ENCODE measurements at regions not wholly inside any gene's neighbourhood (a gene's known extent, or its start where the extent isn't known, plus 50 kb on each side); places are given as distances from the start of the nearest gene placed in this dataset.
"Not testable (repeated sequence)": the region's sequence is repeated elsewhere in the genome, so short reads cannot be mapped to it uniquely, and the experiment has no call there.

DNA sequence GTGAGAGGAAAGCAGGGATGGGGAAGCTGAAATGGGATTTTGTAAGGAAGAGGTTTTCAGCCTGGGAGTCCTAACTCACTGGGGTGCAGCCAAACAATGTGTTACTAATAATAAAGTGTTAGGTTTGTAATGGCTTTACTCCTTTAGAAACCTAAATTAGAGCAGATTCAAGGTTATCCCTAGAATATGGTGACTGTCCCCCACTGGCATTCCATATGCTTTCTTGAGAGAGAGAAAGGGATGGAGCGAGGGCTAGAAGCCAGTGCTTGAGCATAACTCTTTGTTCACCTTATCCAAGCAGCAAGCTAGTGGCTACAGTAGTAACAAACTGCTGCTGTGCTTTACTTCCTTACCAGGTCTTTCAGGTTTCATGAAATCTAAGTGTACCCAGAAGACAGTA, 249.1 kb upstream of the PGRMC2 start:
- no peak for DNase-seq (ENCODE audit: low read depth)

DNA sequence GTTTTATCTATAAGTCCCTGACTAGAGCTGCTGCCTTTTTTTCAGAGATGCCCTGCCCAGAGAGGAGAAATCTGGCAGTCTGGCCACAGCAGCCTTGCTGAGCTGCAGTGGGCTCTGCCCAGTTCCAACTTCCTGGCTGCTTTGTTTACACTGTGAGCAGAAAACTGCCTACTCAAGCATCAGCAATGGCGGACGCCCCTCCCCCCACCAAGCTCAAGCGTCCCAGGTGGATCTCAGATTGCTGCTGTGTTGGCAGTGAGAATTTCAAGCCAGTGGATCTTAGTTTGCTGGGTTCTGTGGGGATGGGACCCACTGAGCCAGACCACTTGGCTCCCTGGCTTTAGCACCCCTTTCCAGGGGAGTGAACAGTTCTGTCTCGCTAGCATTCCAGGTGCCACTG, 247.9 kb upstream of the PGRMC2 start:
- DNase-seq (ENCODE audit: low read depth), result not testable (repeated sequence)

DNA sequence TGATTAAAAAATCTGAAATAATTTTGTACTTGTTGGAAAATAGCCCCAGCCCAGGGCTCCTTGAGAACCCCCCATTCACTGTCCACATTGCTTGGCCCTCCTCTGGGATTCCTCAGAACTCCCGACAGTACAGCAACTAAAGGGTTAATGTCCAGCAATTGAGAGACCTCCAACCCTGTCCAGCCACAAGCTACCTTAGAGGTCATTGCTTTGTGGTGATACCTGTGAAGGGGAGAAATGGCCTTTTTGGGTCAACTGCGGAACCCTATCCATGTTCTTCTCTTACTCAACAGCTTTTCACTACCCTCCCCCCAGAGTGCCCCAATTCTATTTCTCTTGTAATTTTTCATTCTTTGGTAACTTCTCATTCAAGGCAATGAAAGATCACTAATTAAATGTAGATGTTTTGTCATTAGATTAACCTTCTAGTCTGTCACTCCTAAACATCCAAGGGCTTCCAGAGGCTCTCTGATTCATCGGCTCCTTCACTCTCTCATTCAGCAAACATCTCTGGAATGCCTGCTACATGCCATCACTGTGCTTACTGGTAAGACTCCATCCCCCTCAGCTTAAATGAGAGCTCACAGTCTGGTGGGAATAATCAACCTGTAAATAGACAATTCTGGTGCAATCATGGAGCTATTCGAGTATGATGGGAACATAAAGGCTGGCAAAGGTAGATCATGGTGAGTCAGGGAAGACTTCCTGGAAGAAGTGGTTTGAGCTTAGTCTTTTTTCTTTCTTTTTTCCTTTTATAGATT, 241.4 kb upstream of the PGRMC2 start:
- DNase-seq (ENCODE audit: low read depth), result peak; percentile 97

DNA sequence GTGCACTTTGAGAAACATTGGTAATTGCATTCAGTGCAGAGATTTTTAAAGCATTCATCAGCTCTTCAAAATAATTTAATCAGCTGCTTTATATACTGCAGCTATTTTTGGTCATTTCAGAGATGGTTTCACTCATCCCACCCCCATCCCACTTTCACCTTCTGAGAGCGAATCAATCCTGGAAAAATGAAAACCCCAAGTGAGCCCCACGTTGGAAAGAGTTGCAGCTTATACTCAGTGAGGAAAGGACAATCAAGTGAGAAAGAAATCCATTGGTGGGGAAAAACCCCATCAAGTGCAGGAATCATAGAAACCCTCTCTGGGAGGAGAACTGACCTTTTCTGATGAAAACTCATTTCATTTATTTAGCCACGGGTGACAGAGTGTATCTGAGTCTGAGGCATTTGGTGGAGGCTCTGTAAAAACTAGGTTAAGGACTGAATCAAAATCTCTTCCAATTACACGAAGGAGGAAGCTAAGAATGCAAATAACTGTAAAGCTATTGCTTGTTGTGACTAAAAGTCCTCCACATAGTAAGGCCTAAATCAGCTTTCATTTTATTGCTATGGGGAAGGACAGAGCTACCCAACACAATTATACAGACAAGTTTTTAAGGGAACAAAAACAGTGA, 240.4 kb upstream of the PGRMC2 start:
- DNase-seq (ENCODE audit: low read depth), result no peak

DNA sequence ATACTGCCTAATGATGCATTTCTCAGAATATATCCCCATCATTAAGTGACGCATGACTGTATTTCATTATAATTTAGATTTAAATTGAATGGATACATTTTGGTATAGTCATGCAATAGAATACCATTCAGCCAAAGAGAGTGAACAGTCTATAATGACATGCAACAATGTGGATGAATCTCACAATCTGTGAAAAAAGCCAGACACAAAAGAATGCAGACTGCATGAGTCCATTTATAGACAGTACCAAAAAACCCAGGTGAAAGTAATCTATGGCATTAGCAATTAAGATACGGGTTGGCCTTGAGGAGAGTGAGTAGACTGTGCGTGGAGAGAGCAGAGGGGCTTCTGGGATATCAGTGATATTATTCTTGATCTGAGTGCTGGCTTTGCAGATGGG, 239.7 kb upstream of the PGRMC2 start:
- no peak for DNase-seq (ENCODE audit: low read depth)

DNA sequence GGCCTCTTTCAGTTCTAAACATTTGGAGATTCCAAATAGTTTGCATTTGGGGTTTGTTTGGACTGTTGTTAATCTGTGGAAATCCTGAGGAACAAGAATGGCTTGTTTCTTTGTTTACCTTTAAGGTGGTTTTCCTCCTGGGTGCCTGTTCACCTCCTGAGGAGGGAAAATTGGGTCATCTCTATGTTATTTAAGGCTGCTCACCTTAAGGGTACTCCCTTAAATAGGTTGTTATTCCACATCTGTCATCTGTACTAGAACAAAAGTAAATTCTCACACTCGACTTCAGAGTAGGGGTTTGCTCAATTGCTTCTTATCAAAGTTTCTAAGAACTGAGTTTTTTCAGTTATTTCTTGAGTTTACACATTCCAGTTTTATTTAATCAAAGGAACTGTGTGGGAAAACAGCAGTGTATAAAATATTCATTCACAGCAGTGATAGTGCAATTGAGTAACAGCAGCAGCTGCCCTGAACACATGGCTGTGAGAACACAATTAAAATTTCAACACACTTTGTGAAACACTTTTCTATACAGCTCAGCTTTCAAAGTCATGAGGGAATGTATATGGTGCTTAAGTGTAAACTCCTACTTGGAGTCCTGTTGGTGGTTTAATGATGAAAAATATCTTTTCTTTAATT, 238.5 kb upstream of the PGRMC2 start:
- no peak for DNase-seq (ENCODE audit: low read depth)

DNA sequence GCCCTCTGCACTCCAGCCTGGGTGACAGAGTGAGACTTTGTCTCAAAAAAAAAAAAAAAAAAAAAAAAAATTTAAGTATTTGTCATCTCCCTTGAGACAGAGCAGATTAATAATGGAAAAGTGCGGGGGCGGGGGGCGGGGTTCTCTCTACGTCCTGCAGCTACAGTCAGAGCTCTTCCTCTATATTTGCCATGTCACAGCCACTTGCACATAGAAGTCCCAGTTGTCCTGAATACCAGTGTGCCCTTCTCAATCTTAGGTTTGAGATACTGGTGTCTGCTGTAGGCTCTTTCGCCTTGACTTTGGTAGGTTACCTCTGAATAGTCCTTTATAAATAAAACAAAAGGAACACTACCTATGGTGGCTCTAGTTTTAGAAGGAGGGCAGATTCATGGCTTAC, 237.8 kb upstream of the PGRMC2 start:
- DNase-seq (ENCODE audit: low read depth), result no peak

DNA sequence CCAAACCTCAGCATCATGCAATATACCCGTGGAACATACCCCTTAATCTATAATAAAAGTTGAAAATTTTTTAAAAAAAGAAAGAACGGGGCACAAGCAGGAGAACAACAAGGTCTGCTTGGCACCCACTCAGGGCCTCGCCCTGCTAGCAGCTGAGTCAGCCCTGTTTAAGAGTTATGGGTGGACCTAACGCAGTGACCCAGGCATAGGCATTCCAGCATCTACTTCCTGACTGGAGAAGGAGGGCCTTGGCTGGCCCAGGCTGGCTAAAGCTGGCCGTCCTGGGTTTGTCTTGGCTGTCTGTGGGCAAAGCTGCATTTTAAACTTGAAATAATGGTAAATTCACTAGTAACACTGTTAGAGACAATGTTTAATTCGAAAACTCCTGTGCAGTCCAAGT, 236.7 kb upstream of the PGRMC2 start:
- peak; percentile 78 for DNase-seq (ENCODE audit: low read depth)

DNA sequence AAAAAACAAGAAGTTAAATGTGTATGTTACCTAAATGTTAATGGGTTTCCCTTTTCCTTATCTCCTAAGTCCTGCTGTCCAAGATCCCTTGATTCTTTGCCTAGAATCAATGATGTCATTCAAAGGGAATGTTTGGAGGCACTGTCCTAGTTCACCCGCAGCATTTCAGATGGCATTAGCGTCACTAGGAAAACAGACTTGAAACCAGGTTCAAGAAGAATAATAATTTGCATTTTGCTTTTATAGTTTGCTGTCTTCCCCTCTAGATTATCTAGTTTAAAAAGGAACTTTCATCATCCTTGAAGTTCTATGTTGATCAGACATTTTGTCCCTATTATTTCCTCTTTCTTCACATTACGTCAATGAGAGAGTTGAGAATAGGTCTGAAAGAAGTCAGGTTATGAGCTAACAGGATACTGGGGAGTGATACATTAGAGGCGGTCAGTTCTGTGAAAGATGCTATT, 234.1 kb upstream of the PGRMC2 start:
- DNase-seq (ENCODE audit: low read depth), result peak; percentile 56

DNA sequence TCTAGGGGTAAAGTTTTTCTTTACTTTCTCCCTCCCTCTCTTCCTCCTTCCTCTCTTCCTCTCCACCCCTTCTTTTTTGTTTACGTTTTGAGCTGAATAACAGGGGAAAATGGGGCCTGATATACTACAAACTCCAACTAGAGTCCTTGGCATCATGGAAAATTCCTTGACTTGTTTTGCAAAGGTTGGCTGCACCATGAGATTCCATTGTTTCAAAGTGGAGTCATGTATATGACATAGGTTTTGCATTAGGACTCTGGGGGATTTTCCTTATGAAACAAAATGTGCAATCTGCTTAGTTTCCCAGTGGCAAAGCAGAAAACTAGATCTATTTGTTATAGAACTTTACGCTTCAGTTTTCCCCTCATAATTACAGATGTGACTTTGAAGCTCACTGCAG, 233.5 kb upstream of the PGRMC2 start:
- no peak for DNase-seq (ENCODE audit: low read depth)

DNA sequence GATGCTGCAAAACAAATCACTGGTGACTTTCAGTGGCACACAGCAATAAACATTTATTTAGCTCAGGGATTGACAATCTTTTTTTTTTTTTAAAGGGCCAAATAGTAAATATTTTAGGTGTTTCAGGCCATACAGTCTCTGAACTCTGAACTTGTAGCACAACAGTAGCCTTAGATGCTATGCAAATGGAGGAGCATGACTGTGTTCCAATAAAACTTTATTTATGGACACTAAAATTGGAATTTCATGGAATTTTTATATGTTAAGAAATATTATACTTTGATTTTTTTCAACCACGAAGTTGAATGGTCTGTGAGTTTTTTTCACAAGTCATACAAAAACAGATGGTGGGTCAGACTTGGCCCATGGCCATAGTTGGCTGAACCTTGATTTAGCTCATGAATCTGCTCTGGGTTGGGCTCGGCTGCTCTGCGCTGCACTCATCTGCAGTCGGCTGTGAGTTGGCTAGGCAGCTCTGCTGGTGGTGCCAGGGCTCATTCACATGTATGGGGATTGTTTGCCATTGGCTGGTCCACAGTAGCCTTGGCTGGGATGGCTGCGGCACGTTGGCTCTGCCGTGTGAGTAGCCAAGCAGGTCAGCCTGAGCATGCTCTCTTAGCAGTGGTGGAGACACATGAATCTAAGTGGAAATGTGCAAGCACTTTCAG, 231.7 kb upstream of the PGRMC2 start:
- DNase-seq (ENCODE audit: low read depth), result no peak

DNA sequence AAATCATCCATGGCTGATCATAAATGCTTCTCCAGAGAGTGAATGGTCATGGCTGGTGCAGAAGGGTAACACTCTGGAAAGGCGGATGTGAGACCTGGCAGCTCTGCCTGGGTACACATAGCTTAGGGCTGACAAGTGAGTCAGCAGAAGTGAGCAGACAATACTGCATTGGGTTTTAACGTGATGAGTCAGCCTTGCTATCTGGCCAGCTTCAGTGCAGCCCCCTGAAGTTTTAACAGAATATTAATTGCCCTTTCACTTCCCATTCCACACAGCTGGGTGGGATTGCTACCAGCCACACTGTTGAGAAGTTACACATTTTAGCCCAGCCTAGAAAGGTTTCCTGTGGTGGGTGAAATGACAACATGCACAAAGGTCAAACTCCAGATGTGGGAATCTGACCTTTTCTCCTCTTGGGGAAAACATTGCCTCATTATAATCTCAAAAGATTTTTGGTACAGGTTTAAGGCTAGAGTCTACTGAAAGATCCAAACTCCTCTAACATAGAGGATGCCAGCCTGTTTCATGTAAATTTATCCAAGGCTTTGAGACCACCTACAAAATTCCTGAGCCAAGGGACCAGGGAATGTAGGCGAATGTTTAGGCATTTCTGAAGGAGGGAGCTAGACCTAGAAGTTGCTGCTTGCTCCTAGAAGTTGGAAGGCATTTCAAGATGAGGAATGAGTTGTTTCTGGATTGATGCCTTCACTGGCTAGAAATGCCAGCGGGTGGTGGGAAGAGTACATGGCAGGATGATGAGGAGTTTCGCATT, 230.3 kb upstream of the PGRMC2 start:
- peak; percentile 98 for DNase-seq (ENCODE audit: low read depth)

DNA sequence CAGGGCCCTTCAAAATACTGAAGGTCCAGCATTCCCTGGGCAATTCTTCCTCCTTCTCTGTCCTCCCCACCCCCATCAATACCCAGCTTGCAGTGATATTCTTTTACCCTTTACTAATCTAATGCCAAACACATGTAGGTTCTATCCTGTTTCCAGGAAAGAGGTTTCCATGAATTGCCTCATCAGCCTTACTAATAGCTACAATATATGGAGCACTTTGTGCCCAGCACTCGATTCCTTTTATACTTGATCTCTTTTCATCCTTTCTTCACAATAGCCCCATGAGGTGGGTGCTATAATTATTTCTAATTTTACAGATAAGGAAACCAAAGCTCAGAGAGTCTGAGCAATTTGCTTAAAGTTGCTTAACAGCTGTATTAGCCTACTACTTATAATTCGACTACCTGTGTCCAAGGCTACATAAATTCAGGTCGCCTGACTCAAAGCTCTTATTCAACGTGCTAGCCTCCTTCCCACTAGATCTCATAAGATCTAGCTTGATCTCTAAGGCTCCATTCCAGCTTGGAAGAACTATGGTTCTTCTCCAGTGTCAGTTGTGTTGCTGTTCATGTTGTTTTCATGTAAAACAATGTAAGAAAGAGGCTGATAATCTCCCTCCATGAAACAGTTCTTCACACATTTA, 229.6 kb upstream of the PGRMC2 start:
- peak; percentile 42 for DNase-seq (ENCODE audit: low read depth)

DNA sequence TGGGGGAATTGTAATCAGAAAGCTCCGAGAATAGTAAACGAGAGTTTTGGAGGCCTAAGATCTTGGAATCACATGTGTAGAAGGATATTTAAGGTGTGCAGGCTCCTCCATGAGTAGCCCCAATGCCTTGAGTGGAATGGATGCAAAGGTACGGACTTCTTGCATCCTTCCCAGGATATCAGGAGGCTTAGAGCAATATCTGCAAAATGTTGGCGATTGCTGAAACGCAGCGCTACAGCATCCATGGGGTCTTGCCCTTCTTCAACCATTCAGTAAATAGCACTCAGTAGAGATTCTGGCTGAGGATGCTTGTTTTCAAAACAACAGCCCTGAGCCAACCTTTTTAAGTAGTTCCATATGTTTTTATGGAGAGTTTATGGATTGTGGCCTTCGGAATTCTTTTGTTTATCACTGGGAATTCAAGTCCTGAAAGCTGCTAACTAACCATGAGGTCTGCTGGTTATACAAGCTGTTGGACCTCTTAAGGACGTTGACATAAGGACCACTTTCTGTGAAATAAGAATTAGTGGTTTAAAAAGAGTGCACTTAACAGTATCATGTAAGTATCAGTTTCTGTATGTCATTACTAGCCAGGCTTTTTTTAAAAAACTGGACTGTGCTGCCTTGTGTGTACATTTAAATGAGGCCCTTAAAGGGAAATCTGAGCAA, 228.8 kb upstream of the PGRMC2 start:
- no peak for DNase-seq (ENCODE audit: low read depth)

DNA sequence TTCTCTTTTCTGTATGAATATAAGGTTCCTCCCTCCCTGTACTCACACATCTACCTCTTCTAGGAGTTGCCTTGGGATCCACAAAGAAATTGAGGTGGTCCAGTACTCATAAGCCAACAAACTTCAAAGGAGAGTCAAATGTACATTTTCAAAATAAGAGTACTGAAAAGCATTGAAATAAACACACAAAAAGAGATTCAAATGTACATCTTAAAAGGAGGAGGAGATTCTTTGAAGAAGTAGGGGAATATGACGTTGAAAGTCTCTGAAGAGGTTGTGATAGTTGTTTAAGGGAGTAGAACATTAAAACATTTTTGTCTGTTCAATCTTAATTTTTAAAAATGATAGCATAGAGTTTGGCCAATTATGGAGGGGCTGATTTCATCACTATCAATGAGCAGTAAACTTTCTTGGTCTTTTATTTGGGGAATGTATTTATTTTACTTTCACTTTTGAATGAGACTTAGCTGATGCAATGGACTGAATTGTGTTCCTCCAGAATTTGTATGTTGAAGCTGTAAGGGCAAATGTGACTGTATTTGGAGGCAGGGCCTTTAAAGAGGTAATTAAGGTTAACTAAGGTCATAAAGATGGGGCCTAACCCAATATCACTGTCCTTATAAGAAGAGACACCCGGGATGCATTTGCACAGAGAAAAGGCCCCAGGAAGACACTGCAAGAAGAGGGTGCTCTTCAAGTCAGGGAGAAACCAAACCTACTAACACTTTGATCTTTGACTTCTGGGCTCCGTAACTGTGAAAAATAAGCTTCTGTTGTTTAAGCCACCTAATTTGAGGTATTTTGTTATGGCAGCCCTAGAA, 226.3 kb upstream of the PGRMC2 start:
- DNase-seq (ENCODE audit: low read depth), result no peak

DNA sequence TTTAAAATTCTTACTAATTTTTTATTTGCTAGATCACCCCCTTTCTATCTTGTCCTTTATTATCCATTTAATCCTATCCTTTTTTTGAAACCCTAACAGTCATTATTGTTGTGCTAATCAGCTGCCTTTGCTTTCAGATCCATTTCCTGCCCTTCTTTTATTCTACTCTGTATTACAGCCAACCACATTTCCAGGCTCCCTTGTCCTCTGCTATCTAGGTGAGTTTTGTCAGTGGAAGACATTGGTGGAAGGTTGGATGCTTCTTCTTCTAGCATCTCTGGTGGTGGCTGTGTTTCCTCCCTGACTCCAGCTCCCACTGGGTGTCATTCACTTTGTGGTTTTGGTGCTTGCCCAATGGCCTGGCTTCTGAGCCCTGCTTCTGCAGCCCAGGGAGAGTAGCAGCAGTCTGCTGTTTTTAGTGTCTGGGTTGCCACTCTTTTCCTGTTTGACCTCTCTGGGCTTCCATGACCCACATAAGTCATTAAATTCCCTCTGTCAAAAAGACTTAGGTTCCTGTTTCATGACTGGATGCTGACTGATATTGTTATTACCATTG, 225.2 kb upstream of the PGRMC2 start:
- no peak for DNase-seq (ENCODE audit: low read depth)

DNA sequence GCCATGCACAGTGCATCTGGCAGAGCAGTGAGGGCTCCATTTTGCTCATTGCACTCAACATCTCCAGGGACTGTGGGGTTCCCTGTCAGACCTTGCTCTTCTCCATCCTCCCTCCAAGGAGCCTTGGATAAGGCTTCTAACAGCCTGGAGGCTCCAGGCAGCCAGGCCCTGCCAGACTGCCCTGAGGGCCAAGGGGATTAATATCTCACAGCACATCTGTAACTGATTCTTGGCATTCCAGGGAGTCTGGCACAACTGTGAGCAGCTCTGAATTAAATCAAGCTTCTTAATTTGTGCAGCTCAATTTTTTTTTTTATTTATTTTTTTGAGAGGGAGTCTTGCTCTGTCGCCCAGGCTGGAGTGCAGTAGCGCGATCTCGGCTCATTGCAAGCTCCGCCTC, 224.5 kb upstream of the PGRMC2 start:
- DNase-seq (ENCODE audit: low read depth), result no peak

DNA sequence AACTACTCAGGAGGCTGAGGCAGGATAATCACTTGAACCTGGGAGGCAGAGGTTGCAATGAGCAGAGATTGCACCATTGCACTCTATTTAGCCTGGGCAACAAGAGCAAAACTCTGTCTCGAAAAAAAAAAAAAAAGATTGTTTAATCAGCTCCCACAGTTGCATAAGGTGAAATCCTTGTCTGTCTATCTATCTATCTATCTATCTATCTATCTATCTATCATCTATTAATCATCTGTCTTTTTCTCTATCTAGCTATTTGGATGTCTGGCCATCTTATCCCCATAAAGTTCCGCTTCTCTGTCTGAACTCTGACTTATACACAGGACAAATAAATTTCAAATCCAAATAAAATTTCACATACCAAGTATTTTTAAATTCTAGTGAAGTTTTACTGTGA, 223.2 kb upstream of the PGRMC2 start:
- DNase-seq (ENCODE audit: low read depth), result no peak
